PC-3 (cell line): ENCODE measurements at regions not wholly inside any gene's neighbourhood (a gene's known extent, or its start where the extent isn't known, plus 50 kb on each side); places are given as distances from the start of the nearest gene placed in this dataset.

Experiments used
- ATAC-seq: fragments of 200-7000 bp; cut with Tn5 transposase; 2 replicates; pipeline ENCODE4 v1.9.1; 2020; ENCODE audit warnings: mild to moderate bottlenecking, moderate library complexity
- BruUV-seq: library from RNA; stranded (reverse); fragments of 400-500 nt; replicated peaks from 2 replicates; lab custom pipeline; 2021; lab: Mats Ljungman, UMichigan
- CTCF ChIA-PET: fragments of 300-600 bp; sonication (Branson Sonifier 250); formaldehyde crosslinking; loops from one replicate; lab custom pipeline; 2022; ENCODE audit warnings: antibody characterized with exemption; lab: Charles Lee
- POLR2A ChIA-PET: fragments of 300-600 bp; sonication (Branson Sonifier 250); formaldehyde crosslinking; loops from one replicate; lab custom pipeline; 2022; ENCODE audit warnings: antibody characterized with exemption; ENCODE audit not compliant: unreplicated experiment; lab: Charles Lee
- DNase-seq: peaks from one replicate; pipeline ENCODE4 v3.0.0-alpha.2; 2015
- H2AFZ ChIP-seq: fragments of 300-600 bp; sonication (generic); 2 replicates; pipeline ENCODE4 v1.6.0; 2016; ENCODE audit warnings: antibody characterized with exemption, low read length
- H3F3A ChIP-seq: fragments of 300-600 bp; sonication (generic); one replicate; pipeline ENCODE4 v1.6.0; 2017; ENCODE audit warnings: antibody characterized with exemption, low read length, control low read depth, mild to moderate bottlenecking; ENCODE audit not compliant: unreplicated experiment
- H3K27ac ChIP-seq: fragments of 300-600 bp; sonication (generic); 2 replicates; pipeline ENCODE4 v1.5.1; 2016; ENCODE audit warnings: mild to moderate bottlenecking, low read length
- H3K27me3 ChIP-seq: fragments of 300-600 bp; sonication (generic); 2 replicates; pipeline ENCODE4 v1.6.1; 2016; ENCODE audit warnings: low read length, mixed read lengths
- H3K36me3 ChIP-seq: fragments of 300-600 bp; sonication (generic); 2 replicates; pipeline ENCODE4 v1.6.1; 2016; ENCODE audit warnings: low read depth, mixed run types, low read length, mixed read lengths
- H3K4me1 ChIP-seq: fragments of 300-600 bp; sonication (generic); 2 replicates; pipeline ENCODE4 v1.5.1; 2016; ENCODE audit warnings: low read length; ENCODE audit not compliant: insufficient read depth
- H3K4me2 ChIP-seq: fragments of 300-600 bp; sonication (generic); 2 replicates; pipeline ENCODE4 v1.6.0; 2016; ENCODE audit warnings: low read length
- H3K4me3 ChIP-seq: fragments of 300-600 bp; sonication (generic); 2 replicates; pipeline ENCODE4 v1.5.1; 2016; ENCODE audit warnings: mild to moderate bottlenecking, low read length, mixed read lengths
- H3K79me2 ChIP-seq: fragments of 300-600 bp; sonication (generic); 2 replicates; pipeline ENCODE4 v1.6.1; 2017; ENCODE audit warnings: low read length, mixed read lengths
- H3K9ac ChIP-seq: fragments of 300-600 bp; sonication (generic); 2 replicates; pipeline ENCODE4 v1.6.0; 2016; ENCODE audit warnings: mild to moderate bottlenecking, low read length
- H3K9me2 ChIP-seq: fragments of 300-600 bp; sonication (generic); replicated peaks from 2 replicates; pipeline ENCODE4 v1.6.1; 2016; ENCODE audit warnings: mixed run types, low read length, mixed read lengths
- H3K9me3 ChIP-seq: fragments of 300-600 bp; sonication (generic); 2 replicates; pipeline ENCODE4 v1.6.1; 2016; ENCODE audit warnings: low read length, mixed read lengths
- H4K20me1 ChIP-seq: fragments of 300-600 bp; sonication (generic); 2 replicates; pipeline ENCODE4 v1.6.1; 2016; ENCODE audit warnings: low read length, mixed read lengths
- EZH2 ChIP-seq: fragments of 300-600 bp; sonication (generic); IDR thresholded peaks from one replicate; pipeline ENCODE4 v1.6.1; 2017; ENCODE audit warnings: antibody characterized with exemption, mild to moderate bottlenecking, low read length; ENCODE audit not compliant: unreplicated experiment
- EZH2phosphoT487 ChIP-seq: fragments of 300-600 bp; sonication (generic); IDR thresholded peaks from 2 replicates; pipeline ENCODE4 v1.6.1; 2018; ENCODE audit warnings: mild to moderate bottlenecking, antibody characterized with exemption, low read length, borderline replicate concordance
- intact Hi-C: fragments of 100-400 bp; cut with micrococcal nuclease; formaldehyde crosslinking; loops from 2 replicates; pipeline ENCODE4 v1.9.0; 2023
- TF ChIP-seq, protein P1 (sequence below): fragments of 300-600 bp; sonication (generic); conservative IDR thresholded peaks from 2 replicates; pipeline ENCODE4 v1.5.1; 2017; ENCODE audit warnings: antibody characterized with exemption, low read depth, mild to moderate bottlenecking, low read length

DNA sequence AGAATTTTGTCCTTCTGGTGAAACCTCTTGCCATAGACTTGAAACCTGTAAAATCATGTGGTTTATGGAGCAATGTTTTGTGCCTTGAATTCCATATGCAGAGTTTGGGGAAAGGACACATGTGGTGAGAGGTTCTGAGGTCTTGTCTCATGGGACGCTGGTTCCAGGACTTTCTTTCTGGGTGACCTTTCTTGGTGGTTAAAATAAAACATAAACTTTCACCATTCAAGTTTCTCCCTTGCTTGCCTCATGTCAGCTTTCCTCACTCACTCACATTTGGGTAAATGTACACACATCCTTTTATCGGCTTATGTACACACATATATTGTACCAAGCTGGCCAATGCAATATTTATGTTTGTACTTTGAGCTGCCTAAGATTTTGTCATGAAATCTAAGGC lies 144.9 kb upstream of the CELF2 start:
- no peaks in the 10 kb centered on the region for H3K4me1 ChIP-seq
- TF ChIP-seq EZH2 (no peak), EZH2phosphoT487 (no peak)
- TF ChIP-seq, protein P1, sequence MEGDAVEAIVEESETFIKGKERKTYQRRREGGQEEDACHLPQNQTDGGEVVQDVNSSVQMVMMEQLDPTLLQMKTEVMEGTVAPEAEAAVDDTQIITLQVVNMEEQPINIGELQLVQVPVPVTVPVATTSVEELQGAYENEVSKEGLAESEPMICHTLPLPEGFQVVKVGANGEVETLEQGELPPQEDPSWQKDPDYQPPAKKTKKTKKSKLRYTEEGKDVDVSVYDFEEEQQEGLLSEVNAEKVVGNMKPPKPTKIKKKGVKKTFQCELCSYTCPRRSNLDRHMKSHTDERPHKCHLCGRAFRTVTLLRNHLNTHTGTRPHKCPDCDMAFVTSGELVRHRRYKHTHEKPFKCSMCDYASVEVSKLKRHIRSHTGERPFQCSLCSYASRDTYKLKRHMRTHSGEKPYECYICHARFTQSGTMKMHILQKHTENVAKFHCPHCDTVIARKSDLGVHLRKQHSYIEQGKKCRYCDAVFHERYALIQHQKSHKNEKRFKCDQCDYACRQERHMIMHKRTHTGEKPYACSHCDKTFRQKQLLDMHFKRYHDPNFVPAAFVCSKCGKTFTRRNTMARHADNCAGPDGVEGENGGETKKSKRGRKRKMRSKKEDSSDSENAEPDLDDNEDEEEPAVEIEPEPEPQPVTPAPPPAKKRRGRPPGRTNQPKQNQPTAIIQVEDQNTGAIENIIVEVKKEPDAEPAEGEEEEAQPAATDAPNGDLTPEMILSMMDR = no peak
- no peak overlapping the region for H2AFZ ChIP-seq
- H3K9ac ChIP-seq = no peak overlapping the region
- DNase-seq = no peak
- no peak for ATAC-seq
- H3K27ac ChIP-seq = no peak overlapping the region
- H3K4me2 ChIP-seq = no peak overlapping the region
- no peaks in the 10 kb centered on the region for H3F3A ChIP-seq
- H3K9me2 ChIP-seq = no peaks in the 10 kb centered on the region
- no peaks in the 10 kb centered on the region for H3K9me3 ChIP-seq
- no TSS peak for BruUV-seq
- CTCF ChIA-PET = no interaction called here
- no peaks in the 10 kb centered on the region for H3K36me3 ChIP-seq
- POLR2A ChIA-PET = no interaction called here
- no peaks in the 10 kb centered on the region for H3K27me3 ChIP-seq
- no peak overlapping the region for H3K4me3 ChIP-seq
- intact Hi-C loops = no loop called here
- no peaks in the 10 kb centered on the region for H3K79me2 ChIP-seq
- no peaks in the 10 kb centered on the region for H4K20me1 ChIP-seq

DNA sequence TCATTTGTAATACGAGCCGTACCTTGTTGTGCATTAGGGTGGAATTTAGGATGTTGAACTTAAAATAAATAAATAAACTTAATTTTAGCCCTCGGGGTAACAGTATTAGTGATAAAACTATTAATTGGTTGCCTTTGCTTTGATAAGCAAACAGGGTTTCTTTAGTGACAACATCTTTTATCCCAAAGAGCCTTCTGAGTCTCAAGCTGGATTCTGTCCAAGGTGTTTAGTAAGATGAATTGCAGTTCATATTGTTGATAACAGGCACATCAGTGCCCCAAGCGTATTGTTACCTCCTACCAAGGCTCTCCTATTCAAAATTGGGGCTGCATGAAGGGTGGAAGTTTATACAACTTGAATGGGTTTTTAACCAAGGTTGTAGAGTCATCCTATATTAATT lies 144.4 kb upstream of the CELF2 start:
- intact Hi-C loops = no loop called here
- no peak for TF ChIP-seq EZH2
- no peak for TF ChIP-seq EZH2phosphoT487
- TF ChIP-seq, protein P1 = no peak
- DNase-seq (no peak), ATAC-seq (no peak)
- H3K27me3 ChIP-seq = no peaks in the 10 kb centered on the region
- POLR2A ChIA-PET = no interaction called here
- H4K20me1 ChIP-seq = no peaks in the 10 kb centered on the region
- no peaks in the 10 kb centered on the region for H3K9me3 ChIP-seq
- CTCF ChIA-PET = no interaction called here
- no peak overlapping the region for H3K9ac ChIP-seq
- H3K4me1 ChIP-seq = no peaks in the 10 kb centered on the region
- H3K4me2 ChIP-seq = no peak overlapping the region
- no peak overlapping the region for H3K4me3 ChIP-seq
- H3K9me2 ChIP-seq = no peaks in the 10 kb centered on the region
- H3K79me2 ChIP-seq = no peaks in the 10 kb centered on the region
- no peaks in the 10 kb centered on the region for H3K36me3 ChIP-seq
- BruUV-seq = no TSS peak
- H2AFZ ChIP-seq = no peak overlapping the region
- H3K27ac ChIP-seq = no peak overlapping the region
- H3F3A ChIP-seq = no peaks in the 10 kb centered on the region

DNA sequence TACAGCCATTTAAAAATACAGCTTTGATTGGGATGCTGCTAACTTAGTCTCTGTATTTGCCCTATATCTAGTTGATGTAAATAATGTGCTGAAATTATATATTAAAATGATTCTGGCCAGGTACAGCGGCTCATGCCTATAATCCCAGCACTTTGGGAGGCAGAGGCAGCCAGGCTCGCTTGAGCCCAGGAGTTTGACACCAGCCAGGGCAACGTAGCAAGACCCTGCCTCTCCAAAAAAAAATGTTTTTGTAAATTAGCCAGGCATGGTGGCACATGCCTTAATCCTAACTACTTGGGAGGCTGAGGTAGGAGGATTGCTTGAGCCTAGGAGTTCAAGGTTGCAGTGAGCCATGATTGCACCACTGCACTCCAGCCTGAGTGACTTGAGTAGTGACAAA lies 143.8 kb upstream of the CELF2 start:
- TF ChIP-seq EZH2 (no peak), EZH2phosphoT487 (no peak)
- TF ChIP-seq, protein P1 = no peak
- no peaks in the 10 kb centered on the region for H4K20me1 ChIP-seq
- intact Hi-C loops = no loop called here
- no TSS peak for BruUV-seq
- DNase-seq = no peak
- H2AFZ ChIP-seq = no peak overlapping the region
- H3K27ac ChIP-seq = no peak overlapping the region
- ChIA-PET CTCF (no interaction called here), POLR2A (no interaction called here)
- no peak overlapping the region for H3K4me3 ChIP-seq
- no peaks in the 10 kb centered on the region for H3F3A ChIP-seq
- H3K27me3 ChIP-seq = no peaks in the 10 kb centered on the region
- H3K4me1 ChIP-seq = no peaks in the 10 kb centered on the region
- H3K9me3 ChIP-seq = no peaks in the 10 kb centered on the region
- H3K9me2 ChIP-seq = no peaks in the 10 kb centered on the region
- H3K9ac ChIP-seq = no peak overlapping the region
- H3K4me2 ChIP-seq = no peak overlapping the region
- H3K36me3 ChIP-seq = no peaks in the 10 kb centered on the region
- H3K79me2 ChIP-seq = no peaks in the 10 kb centered on the region
- ATAC-seq = no peak
